ENCODE measurements at regions not wholly inside any gene's neighbourhood (a gene's known extent, or its start where the extent isn't known, plus 50 kb on each side); places are given as distances from the start of the nearest gene placed in this dataset.

DNA sequence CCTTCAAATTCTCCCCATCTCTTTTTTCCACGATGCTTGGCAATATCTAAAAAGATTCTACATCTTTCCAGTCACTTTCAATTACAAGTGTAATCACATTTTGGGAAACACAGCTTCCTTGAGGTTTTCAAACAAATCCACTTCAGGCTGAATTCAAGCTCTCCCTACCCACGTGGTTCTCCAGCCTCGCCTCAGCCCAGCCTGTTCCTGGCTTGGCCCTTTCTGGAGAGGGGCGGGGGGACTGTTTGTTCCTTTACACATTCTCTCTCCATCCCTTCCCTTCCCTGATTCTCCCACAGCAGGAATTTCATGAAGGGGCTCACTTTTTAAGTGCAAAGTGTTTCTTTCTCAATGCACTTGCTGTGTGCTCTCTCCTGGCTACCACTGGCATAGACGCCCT, 226.3 kb upstream of the SOX11 start:
- ATAC-seq: no peak
- no peak overlapping the region for H3K4me3 ChIP-seq
- CTCF ChIA-PET: no interaction called here
- H3K4me2 ChIP-seq: no peak overlapping the region
- no peak for TF ChIP-seq CHD4 (IDR thresholded peaks at IDR 0.05; ENCODE audit: borderline replicate concordance)
- no peak for TF ChIP-seq ZC3H11A (IDR thresholded peaks at IDR 0.05)
- TF ChIP-seq RNF2 (IDR thresholded peaks at IDR 0.05; ENCODE audit: borderline replicate concordance, low read depth): no peak
- no peak for TF ChIP-seq JUN (IDR thresholded peaks at IDR 0.05)
- TF ChIP-seq NFE2L2 (conservative IDR thresholded peaks at IDR 0.05; ENCODE audit: low read length): no peak
- no peak for TF ChIP-seq CEBPB (IDR thresholded peaks at IDR 0.05)
- TF ChIP-seq, protein P1, sequence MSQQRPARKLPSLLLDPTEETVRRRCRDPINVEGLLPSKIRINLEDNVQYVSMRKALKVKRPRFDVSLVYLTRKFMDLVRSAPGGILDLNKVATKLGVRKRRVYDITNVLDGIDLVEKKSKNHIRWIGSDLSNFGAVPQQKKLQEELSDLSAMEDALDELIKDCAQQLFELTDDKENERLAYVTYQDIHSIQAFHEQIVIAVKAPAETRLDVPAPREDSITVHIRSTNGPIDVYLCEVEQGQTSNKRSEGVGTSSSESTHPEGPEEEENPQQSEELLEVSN (IDR thresholded peaks at IDR 0.05; ENCODE audit: borderline replicate concordance, low read depth): no peak
- TF ChIP-seq NPAS2 (CRISPR knock-in tag; IDR thresholded peaks at IDR 0.05; ENCODE audit: borderline replicate concordance): no peak
- TF ChIP-seq, protein P2, sequence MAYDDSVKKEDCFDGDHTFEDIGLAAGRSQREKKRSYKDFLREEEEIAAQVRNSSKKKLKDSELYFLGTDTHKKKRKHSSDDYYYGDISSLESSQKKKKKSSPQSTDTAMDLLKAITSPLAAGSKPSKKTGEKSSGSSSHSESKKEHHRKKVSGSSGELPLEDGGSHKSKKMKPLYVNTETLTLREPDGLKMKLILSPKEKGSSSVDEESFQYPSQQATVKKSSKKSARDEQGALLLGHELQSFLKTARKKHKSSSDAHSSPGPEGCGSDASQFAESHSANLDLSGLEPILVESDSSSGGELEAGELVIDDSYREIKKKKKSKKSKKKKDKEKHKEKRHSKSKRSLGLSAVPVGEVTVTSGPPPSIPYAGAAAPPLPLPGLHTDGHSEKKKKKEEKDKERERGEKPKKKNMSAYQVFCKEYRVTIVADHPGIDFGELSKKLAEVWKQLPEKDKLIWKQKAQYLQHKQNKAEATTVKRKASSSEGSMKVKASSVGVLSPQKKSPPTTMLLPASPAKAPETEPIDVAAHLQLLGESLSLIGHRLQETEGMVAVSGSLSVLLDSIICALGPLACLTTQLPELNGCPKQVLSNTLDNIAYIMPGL (CRISPR knock-in tag; IDR thresholded peaks at IDR 0.05; ENCODE audit: borderline replicate concordance): no peak
- no peak for TF ChIP-seq HOXA7 (CRISPR knock-in tag; IDR thresholded peaks at IDR 0.05)
- no peak for TF ChIP-seq RARB (CRISPR knock-in tag; IDR thresholded peaks at IDR 0.05)
- TF ChIP-seq, protein P3, sequence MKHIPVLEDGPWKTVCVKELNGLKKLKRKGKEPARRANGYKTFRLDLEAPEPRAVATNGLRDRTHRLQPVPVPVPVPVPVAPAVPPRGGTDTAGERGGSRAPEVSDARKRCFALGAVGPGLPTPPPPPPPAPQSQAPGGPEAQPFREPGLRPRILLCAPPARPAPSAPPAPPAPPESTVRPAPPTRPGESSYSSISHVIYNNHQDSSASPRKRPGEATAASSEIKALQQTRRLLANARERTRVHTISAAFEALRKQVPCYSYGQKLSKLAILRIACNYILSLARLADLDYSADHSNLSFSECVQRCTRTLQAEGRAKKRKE (CRISPR knock-in tag; IDR thresholded peaks at IDR 0.05; ENCODE audit: low read depth): no peak
- no peak for TF ChIP-seq RCOR1 (IDR thresholded peaks at IDR 0.05; ENCODE audit: low read depth, low read length)
- TF ChIP-seq FOSB (CRISPR knock-in tag; IDR thresholded peaks at IDR 0.05): no peak
- POLR2A ChIA-PET: no interaction called here
- H3K27ac ChIP-seq: no peak overlapping the region
- no peak for FAIRE-seq
- H3K4me1 ChIP-seq: no peaks in the 10 kb centered on the region
- 4% methylated on average over 5 of the region's 5 CpGs for WGBS (ENCODE audit: missing lambda C conversion rate)
- DNase-seq (ENCODE audit: low read depth in 1 of 2, low spot score in 1 of 2): no peak
- no peaks in the 10 kb centered on the region for H3K9me3 ChIP-seq

DNA sequence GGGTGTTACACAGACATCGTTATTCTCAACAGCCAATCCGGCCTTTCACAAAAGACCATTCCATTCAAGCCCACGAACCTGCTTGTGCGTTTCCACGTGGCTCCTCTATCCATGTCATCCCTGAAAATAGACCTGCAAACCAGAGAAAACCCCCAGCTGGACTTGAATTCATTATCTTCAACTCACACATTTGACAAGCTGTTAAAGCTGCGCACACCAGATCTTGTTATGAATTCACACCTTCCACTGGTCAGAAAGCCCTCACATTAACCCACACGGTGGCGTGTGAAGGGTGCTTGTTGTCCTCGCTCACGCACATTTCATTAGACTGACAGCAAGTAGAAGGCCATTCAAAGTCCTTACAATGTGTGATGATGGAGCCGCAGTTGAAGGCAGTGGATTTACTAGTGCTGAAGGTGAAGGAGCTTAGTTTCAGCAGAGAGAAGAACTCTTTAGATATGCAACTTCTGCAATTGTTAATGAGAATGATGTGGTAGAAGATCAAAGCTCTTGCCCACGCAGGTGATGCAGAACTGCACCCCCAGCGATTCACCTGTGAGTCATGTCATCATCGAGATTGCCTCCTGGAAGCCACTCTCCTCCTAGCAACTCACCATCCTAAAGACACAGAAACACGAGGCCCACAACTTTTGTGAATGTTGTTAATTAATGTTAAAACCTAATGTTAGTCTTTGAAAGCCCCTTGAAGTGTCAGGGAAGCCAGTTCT, 224.8 kb upstream of the SOX11 start:
- 7% methylated on average over 15 of the region's 15 CpGs for WGBS (ENCODE audit: missing lambda C conversion rate)
- no peak for ATAC-seq
- Histone ChIP-seq H3K4me1 (no peaks in the 10 kb centered on the region), H3K4me2 (no peak overlapping the region), H3K27ac (no peak overlapping the region), H3K9me3 (no peaks in the 10 kb centered on the region), H3K4me3 (no peak overlapping the region)
- CTCF ChIA-PET: no interaction called here
- POLR2A ChIA-PET: no interaction called here
- DNase-seq (ENCODE audit: low read depth in 1 of 2, low spot score in 1 of 2): no peak
- FAIRE-seq: no peak
- TF ChIP-seq PHF8 (IDR thresholded peaks at IDR 0.05; ENCODE audit: borderline replicate concordance, low read depth): no peak
- no peak for TF ChIP-seq JUN (IDR thresholded peaks at IDR 0.05)

DNA sequence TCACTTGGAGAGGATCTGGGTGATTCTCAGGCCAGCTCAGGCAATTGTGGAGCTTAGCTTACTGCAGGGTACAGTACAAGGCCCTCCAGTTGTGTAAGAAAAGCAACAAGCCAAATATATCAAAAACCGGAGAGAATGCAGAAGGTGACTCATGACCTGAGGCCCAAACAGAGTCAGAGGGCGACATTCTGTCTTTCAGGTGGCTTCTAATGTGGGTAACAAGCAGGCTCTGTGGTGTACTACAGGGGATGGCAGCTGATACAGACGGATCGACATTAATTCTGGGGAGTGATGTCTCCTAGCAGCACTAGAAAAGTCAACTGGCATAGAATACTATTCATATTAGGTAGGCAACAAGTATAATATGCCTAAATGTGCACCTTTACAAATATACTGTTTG, 219.5 kb upstream of the SOX11 start:
- Histone ChIP-seq H3K27ac (no peak overlapping the region), H3K4me2 (no peak overlapping the region), H3K4me1 (no peaks in the 10 kb centered on the region), H3K9me3 (no peaks in the 10 kb centered on the region), H3K4me3 (no peak overlapping the region)
- DNase-seq (ENCODE audit: low read depth in 1 of 2, low spot score in 1 of 2) (no peak), FAIRE-seq (no peak), ATAC-seq (no peak)
- POLR2A ChIA-PET: no interaction called here
- TF ChIP-seq FOSL2 (IDR thresholded peaks at IDR 0.05) (no peak), FOSL2 (CRISPR knock-in tag; IDR thresholded peaks at IDR 0.05) (no peak), CBX8 (IDR thresholded peaks at IDR 0.05) (no peak), KDM5A (IDR thresholded peaks at IDR 0.05) (no peak), RFX5 (IDR thresholded peaks at IDR 0.05) (no peak), RARB (CRISPR knock-in tag; IDR thresholded peaks at IDR 0.05) (no peak), ZFP36 (IDR thresholded peaks at IDR 0.05; ENCODE audit: borderline replicate concordance, partially characterized antibody) (no peak), FOXS1 (CRISPR knock-in tag; IDR thresholded peaks at IDR 0.05) (no peak), HOXB13 (CRISPR knock-in tag; IDR thresholded peaks at IDR 0.05; ENCODE audit: low read depth) (no peak), RNF2 (IDR thresholded peaks at IDR 0.05; ENCODE audit: borderline replicate concordance, low read depth) (no peak), CHD2 (IDR thresholded peaks at IDR 0.05; ENCODE audit: low read length, partially characterized antibody) (no peak)
- TF ChIP-seq, protein P4, sequence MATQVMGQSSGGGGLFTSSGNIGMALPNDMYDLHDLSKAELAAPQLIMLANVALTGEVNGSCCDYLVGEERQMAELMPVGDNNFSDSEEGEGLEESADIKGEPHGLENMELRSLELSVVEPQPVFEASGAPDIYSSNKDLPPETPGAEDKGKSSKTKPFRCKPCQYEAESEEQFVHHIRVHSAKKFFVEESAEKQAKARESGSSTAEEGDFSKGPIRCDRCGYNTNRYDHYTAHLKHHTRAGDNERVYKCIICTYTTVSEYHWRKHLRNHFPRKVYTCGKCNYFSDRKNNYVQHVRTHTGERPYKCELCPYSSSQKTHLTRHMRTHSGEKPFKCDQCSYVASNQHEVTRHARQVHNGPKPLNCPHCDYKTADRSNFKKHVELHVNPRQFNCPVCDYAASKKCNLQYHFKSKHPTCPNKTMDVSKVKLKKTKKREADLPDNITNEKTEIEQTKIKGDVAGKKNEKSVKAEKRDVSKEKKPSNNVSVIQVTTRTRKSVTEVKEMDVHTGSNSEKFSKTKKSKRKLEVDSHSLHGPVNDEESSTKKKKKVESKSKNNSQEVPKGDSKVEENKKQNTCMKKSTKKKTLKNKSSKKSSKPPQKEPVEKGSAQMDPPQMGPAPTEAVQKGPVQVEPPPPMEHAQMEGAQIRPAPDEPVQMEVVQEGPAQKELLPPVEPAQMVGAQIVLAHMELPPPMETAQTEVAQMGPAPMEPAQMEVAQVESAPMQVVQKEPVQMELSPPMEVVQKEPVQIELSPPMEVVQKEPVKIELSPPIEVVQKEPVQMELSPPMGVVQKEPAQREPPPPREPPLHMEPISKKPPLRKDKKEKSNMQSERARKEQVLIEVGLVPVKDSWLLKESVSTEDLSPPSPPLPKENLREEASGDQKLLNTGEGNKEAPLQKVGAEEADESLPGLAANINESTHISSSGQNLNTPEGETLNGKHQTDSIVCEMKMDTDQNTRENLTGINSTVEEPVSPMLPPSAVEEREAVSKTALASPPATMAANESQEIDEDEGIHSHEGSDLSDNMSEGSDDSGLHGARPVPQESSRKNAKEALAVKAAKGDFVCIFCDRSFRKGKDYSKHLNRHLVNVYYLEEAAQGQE (IDR thresholded peaks at IDR 0.05): no peak
- CTCF ChIA-PET: no interaction called here
- WGBS (ENCODE audit: missing lambda C conversion rate): 27% methylated on average over 4 of the region's 4 CpGs
